Keratinocyte (primary cell): ENCODE measurements at regions not wholly inside any gene's neighbourhood (a gene's known extent, or its start where the extent isn't known, plus 50 kb on each side); places are given as distances from the start of the nearest gene placed in this dataset.
A peak's percentile ranks its signal among the peaks of the same experiment; 100 is the strongest.

Source experiments
- DNase-seq: peaks from one replicate; pipeline ENCODE4 v3.0.0-alpha.2; 2011; ENCODE audit warnings: low read depth, missing footprints, low spot score
- FAIRE-seq: peaks from 2 replicates; lab custom pipeline; 2011; peaks lifted over from hg19 to GRCh38; lab: Jason Lieb, UNC
- H2AFZ ChIP-seq: 2 replicates; pipeline ENCODE4 v1.6.0; 2012; ENCODE audit warnings: low read length, control low read depth, inconsistent platforms; ENCODE audit not compliant: control insufficient read depth
- H3K27ac ChIP-seq: 2 replicates; pipeline ENCODE4 v1.5.1; 2011; ENCODE audit warnings: low read length; ENCODE audit not compliant: control insufficient read depth, insufficient read depth
- H3K27me3 ChIP-seq: 3 replicates; pipeline ENCODE4 v1.6.0; 2011; ENCODE audit warnings: low read length; ENCODE audit not compliant: control insufficient read depth, insufficient read depth; ENCODE audit errors: extremely low read depth
- H3K36me3 ChIP-seq, 2 experiments: 2 replicates in 1 of 2; 3 replicates in 1 of 2; pipeline ENCODE4 v1.5.1; 2011; ENCODE audit warnings: low read length in 2 of 2, mild to moderate bottlenecking in 1 of 2; ENCODE audit not compliant: control insufficient read depth in 2 of 2, insufficient read depth in 2 of 2; ENCODE audit errors: extremely low read depth in 1 of 2
- H3K4me1 ChIP-seq: 3 replicates; pipeline ENCODE4 v1.5.1; 2011; ENCODE audit warnings: low read length; ENCODE audit not compliant: control insufficient read depth, insufficient read depth; ENCODE audit errors: extremely low read depth
- H3K4me2 ChIP-seq: 3 replicates; pipeline ENCODE4 v1.6.0; 2011; ENCODE audit warnings: low read depth, low read length; ENCODE audit not compliant: control insufficient read depth, insufficient read depth; ENCODE audit errors: extremely low read depth
- H3K4me3 ChIP-seq, 3 experiments: fragments of 200-600 bp in 1 of 3; sonication (generic) in 1 of 3; 2 replicates in 2 of 3; 3 replicates in 1 of 3; pipeline ENCODE4 v1.5.1; 2011 to 2016; ENCODE audit warnings: low read length in 3 of 3, mild to moderate bottlenecking in 3 of 3, control low read depth in 2 of 3, inconsistent platforms in 1 of 3, low read depth in 1 of 3, mixed read lengths in 1 of 3, mixed run types in 1 of 3, moderate library complexity in 1 of 3; ENCODE audit not compliant: control insufficient read depth in 2 of 3, insufficient read depth in 2 of 3; ENCODE audit errors: extremely low read depth in 1 of 3
- H3K79me2 ChIP-seq: 2 replicates; pipeline ENCODE4 v1.6.0; 2012; ENCODE audit warnings: low read length; ENCODE audit not compliant: control insufficient read depth, insufficient read depth
- H3K9ac ChIP-seq: 3 replicates; pipeline ENCODE4 v1.6.0; 2011; ENCODE audit warnings: low read length; ENCODE audit not compliant: control insufficient read depth, insufficient read depth; ENCODE audit errors: extremely low read depth
- H3K9me1 ChIP-seq: 3 replicates; pipeline ENCODE4 v1.6.0; 2011; ENCODE audit warnings: low read length; ENCODE audit not compliant: control insufficient read depth, insufficient read depth; ENCODE audit errors: extremely low read depth
- H3K9me3 ChIP-seq: 2 replicates; pipeline ENCODE4 v1.5.1; 2012; ENCODE audit warnings: low read depth, low read length; ENCODE audit not compliant: control insufficient read depth
- H4K20me1 ChIP-seq: 3 replicates; pipeline ENCODE4 v1.6.0; 2011; ENCODE audit warnings: low read length; ENCODE audit not compliant: control insufficient read depth, insufficient read depth; ENCODE audit errors: extremely low read depth
- CTCF ChIP-seq, 3 experiments: IDR thresholded peaks in 1 of 3; conservative IDR thresholded peaks in 1 of 3; optimal IDR thresholded peaks in 1 of 3; 2 replicates in 2 of 3; 3 replicates in 1 of 3; pipeline versions ENCODE3 to v1.5.1; 2011; ENCODE audit warnings: low read length in 3 of 3, mild to moderate bottlenecking in 3 of 3, moderate library complexity in 2 of 3, control low read depth in 1 of 3, inconsistent platforms in 1 of 3; ENCODE audit not compliant: insufficient read depth in 2 of 3; ENCODE audit errors: extremely low read depth in 1 of 3
- EZH2 ChIP-seq: IDR thresholded peaks from one replicate; pipeline ENCODE4 v1.6.1; 2012; ENCODE audit warnings: inconsistent platforms, mild to moderate bottlenecking, low read length, moderate library complexity
- dilution Hi-C: fragments of 300-500 bp; cut with MboI; formaldehyde crosslinking; loops from one replicate; pipeline ENCODE4 v1.7.0; 2020; ENCODE audit warnings: low sequenced_read_pairs; ENCODE audit not compliant: extremely low pct_ligation_motif_present

- Histone ChIP-seq H3K9me3 (no peaks in the 10 kb centered on the region), H3K27me3 (no peaks in the 10 kb centered on the region), H2AFZ (no peak overlapping the region), H3K9ac (no peak overlapping the region), H4K20me1 (no peaks in the 10 kb centered on the region), H3K4me3 (no peak overlapping the region), H3K79me2 (no peaks in the 10 kb centered on the region), H3K36me3 (no peaks in the 10 kb centered on the region), H3K27ac (no peak overlapping the region), H3K9me1 (no peaks in the 10 kb centered on the region), H3K4me1 (no peaks in the 10 kb centered on the region), H3K4me2 (no peak overlapping the region)
- DNase-seq (no peak), FAIRE-seq (no peak)
- dilution Hi-C loops = no loop called here
- TF ChIP-seq CTCF (optimal IDR thresholded peaks at IDR 0.05 in 1 of 3, IDR thresholded peaks at IDR 0.05 in 1 of 3, conservative IDR thresholded peaks at IDR 0.05 in 1 of 3; ENCODE audit: extremely low read depth in 1 of 3, insufficient read depth in 2 of 3, low read length in 3 of 3) = no peak
These were observed 115.9 kb downstream of the INHBB start for GRCh38 chr2:120461546-120462537.

GRCh38 chr2:120463527-120463926 is 117.6 kb downstream of the INHBB start:
- H3K9me1 ChIP-seq = no peaks in the 10 kb centered on the region
- no peak overlapping the region for H3K9ac ChIP-seq
- H3K9me3 ChIP-seq = no peaks in the 10 kb centered on the region
- no peaks in the 10 kb centered on the region for H3K27me3 ChIP-seq
- no peak overlapping the region for H2AFZ ChIP-seq
- H4K20me1 ChIP-seq = no peaks in the 10 kb centered on the region
- H3K36me3 ChIP-seq = no peaks in the 10 kb centered on the region
- no peak overlapping the region for H3K27ac ChIP-seq
- dilution Hi-C loops = no loop called here
- no peaks in the 10 kb centered on the region for H3K4me1 ChIP-seq
- no peak overlapping the region for H3K4me2 ChIP-seq
- DNase-seq (no peak), FAIRE-seq (no peak)
- H3K4me3 ChIP-seq = no peak overlapping the region
- H3K79me2 ChIP-seq = no peaks in the 10 kb centered on the region
- peak in 1 of 3 experiments; percentile 39 for TF ChIP-seq CTCF (optimal IDR thresholded peaks at IDR 0.05 in 1 of 3, IDR thresholded peaks at IDR 0.05 in 1 of 3, conservative IDR thresholded peaks at IDR 0.05 in 1 of 3; ENCODE audit: extremely low read depth in 1 of 3, insufficient read depth in 2 of 3, low read length in 3 of 3)
- no peak for TF ChIP-seq EZH2
